B cell (primary cell): ENCODE measurements at regions not wholly inside any gene's neighbourhood (a gene's known extent, or its start where the extent isn't known, plus 50 kb on each side); places are given as distances from the start of the nearest gene placed in this dataset.

Source experiments
- ATAC-seq: fragments of 200-7000 bp; cut with Tn5 transposase; one replicate; pipeline ENCODE4 v1.10.0; 2021; ENCODE audit warnings: low read depth, mild to moderate bottlenecking, moderate number of reproducible peaks, moderate library complexity
- CTCF ChIA-PET: fragments of 350-600 bp; sonication (Branson Sonifier 250); formaldehyde crosslinking; loops from one replicate; lab custom pipeline; 2021; ENCODE audit warnings: antibody characterized with exemption, inconsistent platforms; lab: Charles Lee
- POLR2A ChIA-PET: fragments of 350-600 bp; sonication (Branson Sonifier 250); formaldehyde crosslinking; loops from one replicate; lab custom pipeline; 2021; ENCODE audit warnings: antibody characterized with exemption; lab: Charles Lee
- DNase-seq: peaks from one replicate; pipeline ENCODE4 v3.0.0; 2013
- H2AFZ ChIP-seq: 2 replicates; pipeline ENCODE4 v1.6.1; 2012; ENCODE audit warnings: mild to moderate bottlenecking, low read depth, low read length; ENCODE audit not compliant: insufficient read depth, poor library complexity, severe bottlenecking
- H3K27ac ChIP-seq, 2 donors: 1 replicate in 1 of 2; 2 replicates in 1 of 2; pipeline ENCODE4 v1.5.1; 2012 to 2013; ENCODE audit warnings: low read length in 2 of 2, mild to moderate bottlenecking in 2 of 2, moderate library complexity in 1 of 2
- H3K27me3 ChIP-seq, 4 experiments: fragments of 200-600 bp in 1 of 4; sonication (generic) in 1 of 4; replicated peaks in 1 of 4; 1 replicate in 2 of 4; 2 replicates in 2 of 4; pipeline versions ENCODE4 v1.6.1 to v1.7.0; 2013 to 2016; ENCODE audit warnings: low read length in 3 of 4, mild to moderate bottlenecking in 2 of 4, mixed read lengths in 1 of 4, moderate library complexity in 1 of 4; ENCODE audit not compliant: insufficient read depth in 4 of 4, control insufficient read depth in 3 of 4; ENCODE audit errors: control extremely low read depth in 1 of 4
- H3K36me3 ChIP-seq, 2 experiments: replicated peaks in 1 of 2; 1 replicate in 1 of 2; 2 replicates in 1 of 2; pipeline versions ENCODE4 v1.6.1 to v1.7.1; 2013; ENCODE audit warnings: low read length in 1 of 2; ENCODE audit not compliant: insufficient read depth in 2 of 2, control insufficient read depth in 1 of 2; ENCODE audit errors: control extremely low read depth in 1 of 2, extremely low read depth in 1 of 2
- H3K4me1 ChIP-seq, 2 donors: fragments of 200-600 bp in 1 of 2; sonication (generic) in 1 of 2; 1 replicate in 1 of 2; 2 replicates in 1 of 2; pipeline versions ENCODE4 v1.5.1 to v1.6.1; 2013 to 2017; ENCODE audit warnings: low read length in 2 of 2; ENCODE audit not compliant: control insufficient read depth in 2 of 2, insufficient read depth in 2 of 2
- H3K4me2 ChIP-seq: replicated peaks from 2 replicates; pipeline ENCODE3; 2012; ENCODE audit warnings: mild to moderate bottlenecking, low read depth, low read length; ENCODE audit not compliant: poor library complexity, severe bottlenecking
- H3K4me3 ChIP-seq, 5 experiments: fragments of 200-600 bp in 1 of 5; sonication (generic) in 1 of 5; 1 replicate in 3 of 5; 2 replicates in 2 of 5; pipeline versions ENCODE4 v1.5.1 to v1.7.0; 2011 to 2016; ENCODE audit warnings: low read length in 4 of 5, mild to moderate bottlenecking in 4 of 5, low read depth in 2 of 5, control low read depth in 1 of 5, moderate library complexity in 1 of 5; ENCODE audit not compliant: insufficient read depth in 1 of 5; ENCODE audit errors: control extremely low read depth in 1 of 5, extremely low read depth in 1 of 5
- H3K79me2 ChIP-seq: fragments of 200-600 bp; sonication (generic); one replicate; pipeline ENCODE4 v1.6.0; 2016; ENCODE audit warnings: low read length; ENCODE audit not compliant: control insufficient read depth, insufficient read depth
- H3K9ac ChIP-seq: fragments of 200-600 bp; sonication (generic); 2 replicates; pipeline ENCODE4 v1.6.1; 2017; ENCODE audit warnings: mild to moderate bottlenecking, low read length, moderate library complexity
- H3K9me3 ChIP-seq, 3 donors: one replicate each; pipeline versions ENCODE4 v1.6.1 to v1.7.1; 2013; ENCODE audit warnings: low read length in 2 of 3; ENCODE audit not compliant: control insufficient read depth in 2 of 3, insufficient read depth in 1 of 3; ENCODE audit errors: control extremely low read depth in 1 of 3
- H4K20me1 ChIP-seq: 2 replicates; pipeline ENCODE4 v1.6.0; 2012; ENCODE audit warnings: mild to moderate bottlenecking, low read length; ENCODE audit not compliant: insufficient read depth, control insufficient read depth, poor library complexity, severe bottlenecking
- H3K27ac Mint-ChIP-seq: one replicate; pipeline ENCODE4 v1.8.0; 2021; ENCODE audit warnings: mixed read lengths
- H3K27me3 Mint-ChIP-seq: one replicate; pipeline ENCODE4 v1.8.0; 2021; ENCODE audit warnings: mixed read lengths
- H3K4me1 Mint-ChIP-seq: one replicate; pipeline ENCODE4 v1.8.0; 2021; ENCODE audit warnings: mixed read lengths
- H3K4me3 Mint-ChIP-seq: one replicate; pipeline ENCODE4 v1.8.0; 2021; ENCODE audit warnings: mixed read lengths
- H3K9me3 Mint-ChIP-seq: one replicate; pipeline ENCODE4 v1.8.0; 2022; ENCODE audit warnings: mixed read lengths; ENCODE audit not compliant: insufficient read depth
- EZH2 ChIP-seq: IDR thresholded peaks from 2 replicates; pipeline ENCODE4 v1.6.1; 2012; ENCODE audit warnings: borderline replicate concordance, low read depth, mild to moderate bottlenecking, moderate library complexity, low read length; ENCODE audit not compliant: insufficient read depth, poor library complexity, severe bottlenecking
- WGBS: methylation state at CpG from one replicate; pipeline ENCODE4 v1.1.5; 2013; ENCODE audit warnings: missing lambda C conversion rate; ENCODE audit not compliant: insufficient coverage; 5-methylcytosine and 5-hydroxymethylcytosine counted together
- intact Hi-C: fragments of 100-400 bp; cut with micrococcal nuclease; formaldehyde crosslinking; loops from one replicate; pipeline ENCODE4 v1.10.0; 2022
- TF ChIP-seq, protein P1 (sequence below): fragments of 200-600 bp; IDR thresholded peaks from one replicate; pipeline ENCODE4 v1.8.0; 2022; ENCODE audit warnings: antibody characterized with exemption, mild to moderate bottlenecking

- no peaks in the 10 kb centered on the region for H3K4me1 ChIP-seq
- H2AFZ ChIP-seq: no peak overlapping the region
- ChIA-PET CTCF (no interaction called here), POLR2A (no interaction called here)
- DNase-seq (no peak), ATAC-seq (no peak)
- no peaks in the 10 kb centered on the region for H3K36me3 ChIP-seq
- H4K20me1 ChIP-seq: no peaks in the 10 kb centered on the region
- H3K4me3 ChIP-seq: no peak overlapping the region
- no peaks in the 10 kb centered on the region for H3K79me2 ChIP-seq
- no peak overlapping the region for H3K4me3 Mint-ChIP-seq
- H3K27ac Mint-ChIP-seq: no peak overlapping the region
- WGBS: 100% methylated on average over 1 of the region's 1 CpG
- H3K27me3 Mint-ChIP-seq: peaks cover 34% of the 10 kb centered on the region
- H3K4me1 Mint-ChIP-seq: no peaks in the 10 kb centered on the region
- H3K9ac ChIP-seq: no peak overlapping the region
- no peak overlapping the region for H3K27ac ChIP-seq
- H3K9me3 ChIP-seq: no peaks in the 10 kb centered on the region
- no peak overlapping the region for H3K4me2 ChIP-seq
- TF ChIP-seq EZH2: no peak
- TF ChIP-seq, protein P1, sequence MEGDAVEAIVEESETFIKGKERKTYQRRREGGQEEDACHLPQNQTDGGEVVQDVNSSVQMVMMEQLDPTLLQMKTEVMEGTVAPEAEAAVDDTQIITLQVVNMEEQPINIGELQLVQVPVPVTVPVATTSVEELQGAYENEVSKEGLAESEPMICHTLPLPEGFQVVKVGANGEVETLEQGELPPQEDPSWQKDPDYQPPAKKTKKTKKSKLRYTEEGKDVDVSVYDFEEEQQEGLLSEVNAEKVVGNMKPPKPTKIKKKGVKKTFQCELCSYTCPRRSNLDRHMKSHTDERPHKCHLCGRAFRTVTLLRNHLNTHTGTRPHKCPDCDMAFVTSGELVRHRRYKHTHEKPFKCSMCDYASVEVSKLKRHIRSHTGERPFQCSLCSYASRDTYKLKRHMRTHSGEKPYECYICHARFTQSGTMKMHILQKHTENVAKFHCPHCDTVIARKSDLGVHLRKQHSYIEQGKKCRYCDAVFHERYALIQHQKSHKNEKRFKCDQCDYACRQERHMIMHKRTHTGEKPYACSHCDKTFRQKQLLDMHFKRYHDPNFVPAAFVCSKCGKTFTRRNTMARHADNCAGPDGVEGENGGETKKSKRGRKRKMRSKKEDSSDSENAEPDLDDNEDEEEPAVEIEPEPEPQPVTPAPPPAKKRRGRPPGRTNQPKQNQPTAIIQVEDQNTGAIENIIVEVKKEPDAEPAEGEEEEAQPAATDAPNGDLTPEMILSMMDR: no peak
- no peaks in the 10 kb centered on the region for H3K27me3 ChIP-seq
- intact Hi-C loops: no loop called here
- no peaks in the 10 kb centered on the region for H3K9me3 Mint-ChIP-seq
Observed at GRCh38 chr9:84062538-84062937, 81.9 kb downstream of the RMI1 start.

DNA sequence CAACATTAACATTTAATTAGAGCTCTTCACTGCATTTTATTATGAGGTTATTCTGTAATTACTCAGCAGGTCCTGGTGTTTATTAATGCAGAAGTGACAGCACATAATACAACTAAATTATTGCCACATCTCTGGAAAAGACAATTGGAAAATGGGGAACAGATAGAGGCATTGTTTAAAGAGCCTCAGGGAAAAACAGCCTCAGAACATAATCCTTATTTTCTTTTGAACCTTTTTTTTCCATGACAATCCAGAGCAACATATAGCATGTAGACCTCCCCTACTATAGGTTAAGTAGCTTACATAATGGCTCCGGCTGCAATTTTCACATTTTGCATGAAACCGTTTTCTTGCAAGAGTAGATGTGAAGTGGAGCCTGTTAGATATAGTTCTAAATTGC is 87.2 kb downstream of the RMI1 start:
- WGBS: no CpG with 5 or more reads among the region's 2 CpGs
- H3K79me2 ChIP-seq: no peaks in the 10 kb centered on the region
- H3K9ac ChIP-seq: no peak overlapping the region
- Mint-ChIP-seq H3K4me1 (no peaks in the 10 kb centered on the region), H3K4me3 (no peak overlapping the region), H3K27me3 (peaks cover 18% of the 10 kb centered on the region), H3K9me3 (no peaks in the 10 kb centered on the region), H3K27ac (no peak overlapping the region)
- ChIA-PET POLR2A (no interaction called here), CTCF (interaction anchor here (0.5 kb wide), 1 partner anchor 48 kb away, joined by 3 read pairs; no protein-coding TSS in a partner anchor)
- no peaks in the 10 kb centered on the region for H3K36me3 ChIP-seq
- H3K4me3 ChIP-seq: no peak overlapping the region
- ATAC-seq (no peak), DNase-seq (no peak)
- no peaks in the 10 kb centered on the region for H4K20me1 ChIP-seq
- H3K4me1 ChIP-seq: no peaks in the 10 kb centered on the region
- TF ChIP-seq, protein P1: no peak
- TF ChIP-seq EZH2: no peak
- H3K27ac ChIP-seq: no peak overlapping the region
- H3K27me3 ChIP-seq: no peaks in the 10 kb centered on the region
- H2AFZ ChIP-seq: no peak overlapping the region
- no peaks in the 10 kb centered on the region for H3K9me3 ChIP-seq
- no peak overlapping the region for H3K4me2 ChIP-seq
- intact Hi-C loops: no loop called here
